Erythroblast (primary cell): ENCODE measurements at regions not wholly inside any gene's neighbourhood (a gene's known extent, or its start where the extent isn't known, plus 50 kb on each side); places are given as distances from the start of the nearest gene placed in this dataset.
A peak's percentile ranks its signal among the peaks of the same experiment; 100 is the strongest.

Experiments
- DNase-seq, 2 experiments: peaks; one replicate each; lab custom pipeline; 2025; lab: John Stamatoyannopoulos, UW
- GATA1 ChIP-seq: IDR thresholded peaks from 2 replicates; pipeline ENCODE4 v1.6.1; 2011; ENCODE audit warnings: low read depth, mild to moderate bottlenecking, control low read depth, low read length, moderate library complexity
- POLR2A ChIP-seq: IDR thresholded peaks from 2 replicates; pipeline ENCODE4 v1.6.1; 2011; ENCODE audit warnings: mild to moderate bottlenecking, low read length

DNA sequence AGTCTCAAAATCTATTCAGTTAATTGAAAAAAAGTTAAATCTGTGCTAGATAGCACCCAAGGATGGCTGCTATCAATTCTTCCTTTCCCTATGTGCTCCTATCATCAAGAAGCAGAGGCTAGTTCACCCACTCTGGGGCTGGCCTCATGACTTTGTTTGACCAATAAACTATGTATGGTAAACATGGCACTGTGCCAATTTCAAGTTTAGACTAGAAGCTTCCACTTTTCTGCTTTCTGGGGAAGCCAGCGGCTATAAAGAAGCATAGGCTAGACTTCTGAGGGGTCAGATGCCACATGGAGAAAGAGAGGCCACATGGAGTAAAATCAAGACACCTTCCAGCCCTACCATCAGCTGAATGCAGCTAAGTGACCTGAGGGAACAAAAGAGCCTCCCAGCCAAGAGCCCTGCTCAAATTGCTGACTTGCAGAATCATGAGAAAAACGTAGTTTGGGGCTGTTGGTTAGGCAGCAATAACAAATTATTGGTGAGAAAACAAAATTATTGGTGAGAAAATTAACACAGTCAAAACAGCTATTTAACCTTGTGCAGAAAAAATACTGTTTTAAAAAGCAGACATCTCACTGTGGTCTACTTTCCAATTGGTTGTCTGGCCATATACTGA is 86.5 kb upstream of the SLC14A2 start:
- DNase-seq = peak in 1 of 2 experiments; percentile 19
- TF ChIP-seq POLR2A (no peak), GATA1 (no peak)

DNA sequence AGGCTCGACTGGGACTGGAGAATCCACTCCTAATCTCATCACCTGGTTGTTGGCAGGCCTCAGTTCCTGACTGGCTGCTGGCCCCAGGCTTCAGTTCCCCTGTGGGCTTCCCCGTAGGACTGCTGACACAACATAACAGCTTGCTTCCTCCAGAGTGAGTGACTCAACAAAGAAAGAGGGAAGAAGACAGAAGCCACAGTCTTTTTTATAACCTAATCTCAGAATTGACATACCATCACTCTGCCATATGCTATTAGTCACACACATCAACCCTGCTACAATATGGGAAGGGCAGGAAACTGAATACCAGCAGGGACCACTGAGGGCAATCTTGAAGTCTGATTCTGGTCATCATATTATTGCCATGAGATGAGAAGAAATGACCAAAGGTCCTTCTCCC is 76.8 kb upstream of the SLC14A2 start:
- no peak for DNase-seq
- no peak for TF ChIP-seq POLR2A
- no peak for TF ChIP-seq GATA1

DNA sequence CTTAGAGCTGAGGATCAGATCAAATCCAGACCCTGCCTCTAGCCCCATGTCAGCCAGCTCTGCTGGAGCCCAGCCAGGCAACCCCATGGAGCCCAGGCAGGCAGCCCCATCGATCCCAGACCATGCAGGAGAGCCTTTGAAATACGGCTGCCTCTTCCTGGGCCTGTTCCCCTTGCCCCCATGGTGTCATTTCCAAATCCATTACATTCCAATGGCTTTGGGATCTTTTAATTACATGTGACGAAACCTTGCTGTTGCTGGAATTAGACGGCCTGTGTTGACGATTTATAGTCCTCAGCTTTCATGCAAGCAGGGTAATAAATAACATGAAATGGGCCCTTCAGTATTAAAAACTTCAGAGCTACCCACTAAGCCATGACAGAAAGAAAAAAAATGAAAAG is 75.8 kb upstream of the SLC14A2 start:
- TF ChIP-seq POLR2A (no peak), GATA1 (no peak)
- no peak for DNase-seq

DNA sequence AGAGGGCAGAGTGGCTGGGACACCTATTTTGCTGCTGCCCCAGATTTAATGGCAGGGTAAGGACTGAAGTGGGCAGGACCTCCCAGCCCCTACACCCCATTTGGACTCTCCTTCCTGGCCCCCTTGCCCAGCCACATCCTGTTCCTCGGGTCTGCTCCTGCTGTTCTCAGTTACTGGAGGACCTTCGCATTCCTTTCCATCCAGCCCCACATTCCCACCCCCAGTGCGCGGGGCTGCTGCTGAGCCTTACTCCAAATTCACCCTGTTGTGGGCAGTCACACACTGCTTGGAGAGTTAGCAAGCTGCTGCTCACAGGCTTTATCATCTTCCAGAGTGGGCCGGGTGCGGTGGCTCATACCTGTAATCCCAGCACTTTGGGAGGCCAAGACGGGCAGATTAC is 75.2 kb upstream of the SLC14A2 start:
- DNase-seq = no peak
- TF ChIP-seq GATA1 (no peak), POLR2A (no peak)

- no peak for DNase-seq
- TF ChIP-seq POLR2A (no peak), GATA1 (no peak)
Measured at GRCh38 chr18:45541421-45541820, 73.9 kb upstream of the SLC14A2 start.

GRCh38 chr18:45542043-45542442 is 73.2 kb upstream of the SLC14A2 start:
- DNase-seq = no peak
- TF ChIP-seq POLR2A (no peak), GATA1 (no peak)

GRCh38 chr18:45547910-45548309 is 67.4 kb upstream of the SLC14A2 start:
- no peak for DNase-seq
- TF ChIP-seq POLR2A (no peak), GATA1 (no peak)

GRCh38 chr18:45548614-45549013 is 66.7 kb upstream of the SLC14A2 start:
- no peak for DNase-seq
- TF ChIP-seq GATA1 (no peak), POLR2A (no peak)

DNA sequence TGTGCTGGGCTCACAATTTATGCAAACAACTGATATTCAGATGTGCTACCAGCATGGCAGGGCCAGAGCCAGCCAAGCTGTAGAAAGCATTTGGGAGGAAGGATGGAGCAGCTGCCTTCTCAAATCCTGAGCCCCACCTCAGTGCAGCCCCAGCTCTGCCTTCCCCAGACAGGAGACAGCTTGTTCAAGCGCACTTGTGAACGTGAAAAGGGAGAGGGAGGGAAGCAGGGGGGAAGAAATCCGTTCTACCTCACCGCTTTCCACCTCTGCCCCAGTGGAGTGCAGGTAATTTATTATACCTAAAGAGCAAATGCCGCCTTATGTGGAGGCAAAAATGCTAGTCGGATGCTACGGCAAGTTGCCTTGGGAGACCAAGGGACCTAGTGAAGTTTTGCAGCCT is 66.0 kb upstream of the SLC14A2 start:
- TF ChIP-seq GATA1 = no peak
- no peak for TF ChIP-seq POLR2A
- no peak for DNase-seq

DNA sequence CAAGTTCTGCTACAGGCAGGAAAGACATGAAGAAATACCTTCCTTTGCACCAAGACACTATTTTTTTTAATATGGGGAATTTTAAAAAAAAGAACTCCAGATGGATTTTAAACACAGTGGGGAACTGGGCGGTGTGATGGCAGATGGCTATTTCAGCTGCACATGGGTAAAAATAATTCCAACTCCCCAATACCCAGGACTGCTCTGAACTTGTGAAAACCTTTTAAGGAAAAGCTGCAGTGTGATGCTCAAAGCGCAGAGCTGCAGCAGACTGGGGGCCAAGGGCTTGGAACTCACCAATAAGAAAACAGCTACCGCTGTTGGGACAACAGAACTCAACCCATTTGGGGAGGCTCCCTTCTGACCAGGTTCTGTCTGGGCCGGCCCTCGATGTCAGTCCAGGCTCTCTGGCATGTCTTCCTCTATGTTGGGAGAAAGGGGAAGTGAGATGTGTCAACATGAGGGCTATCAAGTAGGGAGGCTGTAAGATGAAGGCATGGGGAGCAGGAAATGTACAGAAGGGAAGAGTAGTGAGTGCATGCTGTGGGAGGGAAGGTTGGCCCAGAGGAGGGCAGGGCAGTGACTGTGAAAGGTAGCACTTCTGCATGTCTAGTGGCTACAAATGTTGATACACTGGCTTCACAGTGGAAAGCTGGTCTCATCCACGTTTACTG is 64.0 kb upstream of the SLC14A2 start:
- TF ChIP-seq GATA1 = no peak
- no peak for TF ChIP-seq POLR2A
- DNase-seq = no peak

GRCh38 chr18:45553723-45554388 is 61.4 kb upstream of the SLC14A2 start:
- TF ChIP-seq POLR2A (no peak), GATA1 (no peak)
- DNase-seq = no peak

- no peak for DNase-seq
- TF ChIP-seq POLR2A = no peak
- TF ChIP-seq GATA1 = no peak
Measured at GRCh38 chr18:45554389-45554737, 60.9 kb upstream of the SLC14A2 start.

GRCh38 chr18:45556222-45556621 is 59.1 kb upstream of the SLC14A2 start:
- peak; percentile 16 to 76 for DNase-seq
- TF ChIP-seq GATA1 (no peak), POLR2A (no peak)

GRCh38 chr18:45557287-45557686 is 58.0 kb upstream of the SLC14A2 start:
- no peak for DNase-seq
- TF ChIP-seq GATA1 = no peak
- no peak for TF ChIP-seq POLR2A
